Caco-2 (cell line): ENCODE measurements at regions not wholly inside any gene's neighbourhood (a gene's known extent, or its start where the extent isn't known, plus 50 kb on each side); places are given as distances from the start of the nearest gene placed in this dataset.

ENCODE experiments used
- BruUV-seq: library from RNA; stranded (reverse); fragments of 400-500 nt; replicated peaks from 2 replicates; lab custom pipeline; 2021; lab: Mats Ljungman, UMichigan
- CTCF ChIA-PET: fragments of 300-600 bp; sonication (Branson Sonifier 250); formaldehyde crosslinking; loops from one replicate; lab custom pipeline; 2022; ENCODE audit warnings: antibody characterized with exemption; lab: Charles Lee
- POLR2A ChIA-PET: fragments of 300-600 bp; sonication (Branson Sonifier 250); formaldehyde crosslinking; loops from one replicate; lab custom pipeline; 2022; ENCODE audit warnings: antibody characterized with exemption; lab: Charles Lee
- DNase-seq, 2 experiments: peaks; one replicate each; pipeline versions ENCODE4 v3.0.0 to v3.0.0-alpha.2; 2020 to 2022
- H3K27me3 ChIP-seq: replicated peaks from 2 replicates; pipeline ENCODE4 v1.6.0; 2011; ENCODE audit warnings: low read length; ENCODE audit not compliant: control insufficient read depth, insufficient read depth
- H3K36me3 ChIP-seq: 2 replicates; pipeline ENCODE4 v1.5.1; 2011; ENCODE audit warnings: low read length; ENCODE audit not compliant: control insufficient read depth, insufficient read depth
- H3K4me1 ChIP-seq: fragments of 250-450 bp; sonication (Bioruptor Pico); 2 replicates; pipeline ENCODE4 v1.5.1; 2020; ENCODE audit warnings: mild to moderate bottlenecking
- H3K4me3 ChIP-seq: 2 replicates; pipeline ENCODE4 v1.5.1; 2011; ENCODE audit warnings: low read depth, mild to moderate bottlenecking, control low read depth, low read length
- H3K9me3 ChIP-seq: fragments of 250-450 bp; sonication (Bioruptor Pico); 2 replicates; pipeline ENCODE4 v1.5.1; 2020; ENCODE audit warnings: mild to moderate bottlenecking, moderate library complexity
- H3K27ac Mint-ChIP-seq: one replicate; pipeline ENCODE4 v1.8.0; 2022; ENCODE audit warnings: mixed read lengths; ENCODE audit not compliant: unreplicated experiment
- H3K27me3 Mint-ChIP-seq: one replicate; pipeline ENCODE4 v1.8.0; 2022; ENCODE audit warnings: mixed read lengths; ENCODE audit not compliant: insufficient read depth, unreplicated experiment
- H3K36me3 Mint-ChIP-seq: one replicate; pipeline ENCODE4 v1.8.0; 2022; ENCODE audit warnings: mild to moderate bottlenecking, mixed read lengths; ENCODE audit not compliant: insufficient read depth, unreplicated experiment
- H3K4me1 Mint-ChIP-seq: one replicate; pipeline ENCODE4 v1.8.0; 2022; ENCODE audit warnings: low read depth, mixed read lengths; ENCODE audit not compliant: unreplicated experiment
- H3K4me3 Mint-ChIP-seq: one replicate; pipeline ENCODE4 v1.8.0; 2022; ENCODE audit warnings: mild to moderate bottlenecking, moderate library complexity, mixed read lengths; ENCODE audit not compliant: unreplicated experiment
- H3K9me3 Mint-ChIP-seq: one replicate; pipeline ENCODE4 v1.8.0; 2022; ENCODE audit warnings: mixed read lengths; ENCODE audit not compliant: unreplicated experiment
- intact Hi-C: fragments of 100-400 bp; cut with micrococcal nuclease; formaldehyde crosslinking; loops from one replicate; pipeline ENCODE4 v1.10.0; 2022; ENCODE audit not compliant: unreplicated experiment
- TF ChIP-seq, protein P1 (sequence below), 2 experiments: fragments of 200-600 bp in 1 of 2; IDR thresholded peaks; 1 replicate in 1 of 2; 2 replicates in 1 of 2; pipeline versions ENCODE4 v1.5.1 to v1.8.0; 2011 to 2022; ENCODE audit warnings: antibody characterized with exemption in 1 of 2, control low read depth in 1 of 2, inconsistent platforms in 1 of 2, low read depth in 1 of 2, low read length in 1 of 2, mild to moderate bottlenecking in 1 of 2, moderate library complexity in 1 of 2; ENCODE audit not compliant: insufficient read depth in 1 of 2, severe bottlenecking in 1 of 2, unreplicated experiment in 1 of 2

DNA sequence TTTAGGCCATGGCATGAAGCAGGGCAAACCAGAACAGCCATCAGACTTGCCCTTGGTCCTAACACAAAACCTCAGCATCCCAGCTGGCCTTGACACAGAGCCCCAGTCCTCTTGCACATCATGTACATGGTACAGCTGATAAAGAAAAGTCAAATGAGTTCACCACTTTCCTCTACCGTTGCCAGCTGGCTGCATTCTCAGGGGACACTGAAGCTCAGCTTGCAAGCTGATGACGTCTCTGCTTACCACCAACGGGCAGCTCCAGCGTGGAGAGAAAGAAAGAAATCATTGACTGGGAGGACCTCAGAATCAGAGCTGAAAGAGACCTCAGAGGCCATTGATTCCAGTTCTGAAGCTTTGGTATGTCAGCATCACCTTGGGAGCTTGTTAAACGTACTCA lies 80.7 kb upstream of the CES5A start:
- Mint-ChIP-seq H3K27ac (no peak overlapping the region), H3K36me3 (no peaks in the 10 kb centered on the region), H3K4me3 (no peak overlapping the region), H3K9me3 (peaks cover 10% of the 10 kb centered on the region), H3K27me3 (peaks cover 12% of the 10 kb centered on the region), H3K4me1 (no peaks in the 10 kb centered on the region)
- DNase-seq: no peak
- intact Hi-C loops: no loop called here
- H3K9me3 ChIP-seq: peaks cover 7% of the 10 kb centered on the region; the same call in 1 of the 2 replicates
- ChIA-PET POLR2A (no interaction called here), CTCF (no interaction called here)
- no peak overlapping the region for H3K4me3 ChIP-seq
- no peaks in the 10 kb centered on the region for H3K27me3 ChIP-seq
- no peaks in the 10 kb centered on the region for H3K36me3 ChIP-seq
- no peaks in the 10 kb centered on the region for H3K4me1 ChIP-seq
- no TSS peak for BruUV-seq
- TF ChIP-seq, protein P1, sequence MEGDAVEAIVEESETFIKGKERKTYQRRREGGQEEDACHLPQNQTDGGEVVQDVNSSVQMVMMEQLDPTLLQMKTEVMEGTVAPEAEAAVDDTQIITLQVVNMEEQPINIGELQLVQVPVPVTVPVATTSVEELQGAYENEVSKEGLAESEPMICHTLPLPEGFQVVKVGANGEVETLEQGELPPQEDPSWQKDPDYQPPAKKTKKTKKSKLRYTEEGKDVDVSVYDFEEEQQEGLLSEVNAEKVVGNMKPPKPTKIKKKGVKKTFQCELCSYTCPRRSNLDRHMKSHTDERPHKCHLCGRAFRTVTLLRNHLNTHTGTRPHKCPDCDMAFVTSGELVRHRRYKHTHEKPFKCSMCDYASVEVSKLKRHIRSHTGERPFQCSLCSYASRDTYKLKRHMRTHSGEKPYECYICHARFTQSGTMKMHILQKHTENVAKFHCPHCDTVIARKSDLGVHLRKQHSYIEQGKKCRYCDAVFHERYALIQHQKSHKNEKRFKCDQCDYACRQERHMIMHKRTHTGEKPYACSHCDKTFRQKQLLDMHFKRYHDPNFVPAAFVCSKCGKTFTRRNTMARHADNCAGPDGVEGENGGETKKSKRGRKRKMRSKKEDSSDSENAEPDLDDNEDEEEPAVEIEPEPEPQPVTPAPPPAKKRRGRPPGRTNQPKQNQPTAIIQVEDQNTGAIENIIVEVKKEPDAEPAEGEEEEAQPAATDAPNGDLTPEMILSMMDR (IDR thresholded peaks at IDR 0.05; ENCODE audit: insufficient read depth in 1 of 2, low read depth in 1 of 2, low read length in 1 of 2, severe bottlenecking in 1 of 2, unreplicated experiment in 1 of 2): no peak

DNA sequence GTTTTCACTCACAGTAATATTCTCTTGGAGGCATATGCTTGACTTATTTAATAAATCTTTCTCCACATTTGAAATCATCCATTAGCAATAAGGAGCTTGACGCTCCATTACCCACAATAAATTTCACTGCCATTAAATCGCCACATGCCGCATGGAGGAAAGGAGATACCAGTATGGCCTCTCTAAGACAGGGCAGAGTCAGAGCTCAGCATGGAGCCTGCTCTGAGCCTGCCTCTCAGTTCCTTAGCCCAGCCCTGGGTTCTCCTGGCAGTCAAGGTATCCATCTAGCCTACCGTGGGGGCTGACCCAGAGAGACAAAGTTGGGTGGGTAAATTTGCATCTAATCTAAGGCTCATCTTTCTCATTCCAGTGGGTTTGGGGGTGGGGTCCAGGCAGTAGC lies 80.3 kb upstream of the CES5A start:
- no peak for DNase-seq
- Mint-ChIP-seq H3K4me3 (no peak overlapping the region), H3K4me1 (no peaks in the 10 kb centered on the region), H3K36me3 (no peaks in the 10 kb centered on the region), H3K9me3 (peaks cover 14% of the 10 kb centered on the region), H3K27ac (no peak overlapping the region), H3K27me3 (peaks cover 14% of the 10 kb centered on the region)
- CTCF ChIA-PET: no interaction called here
- Histone ChIP-seq H3K27me3 (no peaks in the 10 kb centered on the region), H3K36me3 (no peaks in the 10 kb centered on the region), H3K9me3 (peaks cover 7% of the 10 kb centered on the region; the same call in 1 of the 2 replicates), H3K4me1 (no peaks in the 10 kb centered on the region), H3K4me3 (no peak overlapping the region)
- POLR2A ChIA-PET: no interaction called here
- TF ChIP-seq, protein P1 (IDR thresholded peaks at IDR 0.05; ENCODE audit: insufficient read depth in 1 of 2, low read depth in 1 of 2, low read length in 1 of 2, severe bottlenecking in 1 of 2, unreplicated experiment in 1 of 2): no peak
- BruUV-seq: no TSS peak
- intact Hi-C loops: no loop called here

DNA sequence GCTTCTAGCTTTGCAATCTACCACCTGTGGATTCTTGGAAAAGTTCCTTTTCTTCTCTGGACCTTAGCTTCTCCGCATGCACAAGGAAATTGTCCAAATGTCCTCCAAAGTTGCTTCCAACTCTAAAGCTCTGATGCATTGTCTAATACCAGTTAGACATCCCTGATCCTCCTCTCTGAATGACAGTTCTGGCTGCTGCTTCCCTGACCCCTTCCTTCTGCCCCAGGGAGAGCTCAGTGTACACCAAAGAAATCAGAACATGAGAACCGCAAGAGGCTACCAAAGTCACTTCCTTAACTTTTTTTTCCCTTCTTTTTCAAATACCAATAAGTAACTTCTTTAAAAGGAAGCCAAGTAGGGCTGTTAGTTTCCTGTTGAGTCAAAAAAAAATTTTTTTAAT lies 79.7 kb upstream of the CES5A start:
- Histone ChIP-seq H3K27me3 (no peaks in the 10 kb centered on the region), H3K9me3 (peaks cover 7% of the 10 kb centered on the region; the same call in 1 of the 2 replicates), H3K4me3 (no peak overlapping the region), H3K36me3 (no peaks in the 10 kb centered on the region), H3K4me1 (no peaks in the 10 kb centered on the region)
- Mint-ChIP-seq H3K4me3 (no peak overlapping the region), H3K36me3 (no peaks in the 10 kb centered on the region), H3K27ac (no peak overlapping the region), H3K9me3 (peaks cover 17% of the 10 kb centered on the region), H3K4me1 (no peaks in the 10 kb centered on the region), H3K27me3 (peaks cover 16% of the 10 kb centered on the region)
- CTCF ChIA-PET: no interaction called here
- POLR2A ChIA-PET: no interaction called here
- DNase-seq: no peak
- BruUV-seq: no TSS peak
- TF ChIP-seq, protein P1 (IDR thresholded peaks at IDR 0.05; ENCODE audit: insufficient read depth in 1 of 2, low read depth in 1 of 2, low read length in 1 of 2, severe bottlenecking in 1 of 2, unreplicated experiment in 1 of 2): no peak
- intact Hi-C loops: no loop called here
